ENCODE measurements at regions not wholly inside any gene's neighbourhood (a gene's known extent, or its start where the extent isn't known, plus 50 kb on each side); places are given as distances from the start of the nearest gene placed in this dataset.

DNA sequence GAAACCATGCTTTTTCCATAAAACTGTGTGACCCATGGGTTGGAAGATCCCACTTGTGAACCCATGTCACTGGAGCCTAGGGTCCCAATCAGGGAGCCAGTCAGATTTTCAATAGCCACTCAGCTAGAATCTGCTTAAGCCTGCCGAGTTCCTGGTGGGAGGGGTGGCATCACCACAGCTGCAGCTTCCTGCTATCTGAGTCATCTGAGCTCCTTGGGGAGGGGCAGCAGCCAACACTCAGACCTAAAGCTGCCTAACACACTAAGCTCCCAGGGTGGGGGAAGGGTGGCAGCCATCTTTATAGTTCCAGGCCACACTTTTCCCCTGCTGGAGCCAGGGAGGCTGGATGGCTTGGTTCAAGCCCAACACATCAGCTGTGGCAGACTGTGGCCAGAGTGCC, 350.1 kb downstream of the C4orf33 start:
- Mint-ChIP-seq H3K4me1 (no peaks in the 10 kb centered on the region), H3K27me3 (ENCODE audit: low read depth in 3 of 3) (no peaks in the 10 kb centered on the region), H3K27ac (no peak overlapping the region), H3K4me3 (no peak overlapping the region), H3K9me3 (peaks cover 2 to 13% (median 9%) of the 10 kb centered on the region in 7 donors), H3K36me3 (no peaks in the 10 kb centered on the region)
- Histone ChIP-seq H3K36me3 (replicated peaks in 1 of 2; ENCODE audit: control insufficient read depth in 1 of 2, insufficient read depth in 2 of 2, low read length in 2 of 2) (no peaks in the 10 kb centered on the region), H2AFZ (ENCODE audit: insufficient read depth, low read depth, low read length, poor library complexity, severe bottlenecking) (no peak overlapping the region), H3K4me1 (ENCODE audit: control insufficient read depth in 1 of 2, insufficient read depth in 2 of 2, low read length in 2 of 2) (no peaks in the 10 kb centered on the region), H4K20me1 (ENCODE audit: insufficient read depth, low read length) (no peaks in the 10 kb centered on the region), H3K9ac (ENCODE audit: insufficient read depth, low read length, poor library complexity, severe bottlenecking) (no peak overlapping the region), H3K27me3 (ENCODE audit: control insufficient read depth in 2 of 2, insufficient read depth in 2 of 2, low read length in 2 of 2) (no peaks in the 10 kb centered on the region), H3K27ac (ENCODE audit: low read depth in 1 of 2, low read length in 2 of 2) (no peak overlapping the region), H3K4me2 (replicated peaks; ENCODE audit: extremely low read depth, low read length, poor library complexity, severe bottlenecking) (no peak overlapping the region), H3K9me3 (replicated peaks in 1 of 2; ENCODE audit: control insufficient read depth in 1 of 2, insufficient read depth in 1 of 2, low read length in 2 of 2) (peaks cover 9 to 12% of the 10 kb centered on the region in 2 donors), H3K79me2 (ENCODE audit: insufficient read depth, low read length) (no peaks in the 10 kb centered on the region), H3K4me3 (replicated peaks in 1 of 3; ENCODE audit: low read depth in 2 of 3, low read length in 3 of 3) (no peak overlapping the region)
- TF ChIP-seq, protein P1, sequence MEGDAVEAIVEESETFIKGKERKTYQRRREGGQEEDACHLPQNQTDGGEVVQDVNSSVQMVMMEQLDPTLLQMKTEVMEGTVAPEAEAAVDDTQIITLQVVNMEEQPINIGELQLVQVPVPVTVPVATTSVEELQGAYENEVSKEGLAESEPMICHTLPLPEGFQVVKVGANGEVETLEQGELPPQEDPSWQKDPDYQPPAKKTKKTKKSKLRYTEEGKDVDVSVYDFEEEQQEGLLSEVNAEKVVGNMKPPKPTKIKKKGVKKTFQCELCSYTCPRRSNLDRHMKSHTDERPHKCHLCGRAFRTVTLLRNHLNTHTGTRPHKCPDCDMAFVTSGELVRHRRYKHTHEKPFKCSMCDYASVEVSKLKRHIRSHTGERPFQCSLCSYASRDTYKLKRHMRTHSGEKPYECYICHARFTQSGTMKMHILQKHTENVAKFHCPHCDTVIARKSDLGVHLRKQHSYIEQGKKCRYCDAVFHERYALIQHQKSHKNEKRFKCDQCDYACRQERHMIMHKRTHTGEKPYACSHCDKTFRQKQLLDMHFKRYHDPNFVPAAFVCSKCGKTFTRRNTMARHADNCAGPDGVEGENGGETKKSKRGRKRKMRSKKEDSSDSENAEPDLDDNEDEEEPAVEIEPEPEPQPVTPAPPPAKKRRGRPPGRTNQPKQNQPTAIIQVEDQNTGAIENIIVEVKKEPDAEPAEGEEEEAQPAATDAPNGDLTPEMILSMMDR (IDR thresholded peaks at IDR 0.05), result no peak
- DNase-seq, result no peak
- WGBS (ENCODE audit: insufficient coverage), result no CpG with 5 or more reads among the region's 1 CpG
- intact Hi-C loops (cut with micrococcal nuclease), result no loop called here

DNA sequence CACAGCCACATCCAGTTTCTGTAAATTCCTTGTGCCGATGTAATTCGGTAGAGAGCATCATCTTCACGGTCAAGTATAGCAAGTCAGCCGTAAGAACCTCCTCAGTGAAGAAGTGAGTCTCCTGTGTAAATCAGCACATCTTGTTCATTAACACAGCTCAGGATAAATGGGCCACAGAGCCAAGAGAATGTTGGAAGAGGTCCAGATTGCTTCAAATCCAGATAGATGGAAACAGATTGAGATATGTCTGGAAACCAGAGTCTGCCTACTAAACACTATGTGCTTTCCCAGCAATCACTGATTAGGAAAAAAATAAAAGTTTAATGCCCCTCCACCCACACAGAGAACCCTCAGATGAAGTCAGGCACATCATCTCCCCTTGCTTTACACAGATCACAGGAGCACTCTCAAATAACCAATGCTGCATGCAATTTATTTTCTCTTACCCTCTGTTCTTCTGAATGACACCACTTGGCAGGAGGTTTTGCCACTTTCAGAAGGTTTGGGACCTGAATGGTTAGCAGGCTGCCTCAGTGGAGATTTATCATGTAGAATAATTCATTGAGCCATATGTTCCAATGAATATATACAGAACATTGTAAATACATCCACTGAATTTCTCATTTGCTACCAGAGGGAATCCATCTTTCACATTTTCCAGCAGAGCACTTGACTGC, 357.7 kb downstream of the C4orf33 start:
- H4K20me1 ChIP-seq (ENCODE audit: insufficient read depth, low read length), result no peaks in the 10 kb centered on the region
- Mint-ChIP-seq H3K36me3 (no peaks in the 10 kb centered on the region), H3K27ac (no peak overlapping the region), H3K9me3 (peaks cover 0 to 11% (median 2%) of the 10 kb centered on the region in 7 donors), H3K4me3 (no peak overlapping the region), H3K27me3 (ENCODE audit: low read depth in 3 of 3) (peaks cover 0 to 3% (median 0%) of the 10 kb centered on the region in 3 donors), H3K4me1 (no peaks in the 10 kb centered on the region)
- no peaks in the 10 kb centered on the region for H3K4me1 ChIP-seq (ENCODE audit: control insufficient read depth in 1 of 2, insufficient read depth in 2 of 2, low read length in 2 of 2)
- no peak overlapping the region for H2AFZ ChIP-seq (ENCODE audit: insufficient read depth, low read depth, low read length, poor library complexity, severe bottlenecking)
- 96% methylated on average over 4 of the region's 4 CpGs for WGBS (ENCODE audit: insufficient coverage)
- H3K27ac ChIP-seq (ENCODE audit: low read depth in 1 of 2, low read length in 2 of 2), result no peak overlapping the region
- no peak for DNase-seq
- H3K36me3 ChIP-seq (replicated peaks in 1 of 2; ENCODE audit: control insufficient read depth in 1 of 2, insufficient read depth in 2 of 2, low read length in 2 of 2), result no peaks in the 10 kb centered on the region
- no peaks in the 10 kb centered on the region for H3K27me3 ChIP-seq (ENCODE audit: control insufficient read depth in 2 of 2, insufficient read depth in 2 of 2, low read length in 2 of 2)
- intact Hi-C loops (cut with micrococcal nuclease), result no loop called here
- no peaks in the 10 kb centered on the region for H3K79me2 ChIP-seq (ENCODE audit: insufficient read depth, low read length)
- H3K4me3 ChIP-seq (replicated peaks in 1 of 3; ENCODE audit: low read depth in 2 of 3, low read length in 3 of 3), result no peak overlapping the region
- TF ChIP-seq, protein P1 (IDR thresholded peaks at IDR 0.05), result no peak
- no peaks in the 10 kb centered on the region for H3K9me3 ChIP-seq (replicated peaks in 1 of 2; ENCODE audit: control insufficient read depth in 1 of 2, insufficient read depth in 1 of 2, low read length in 2 of 2)
- no peak overlapping the region for H3K4me2 ChIP-seq (replicated peaks; ENCODE audit: extremely low read depth, low read length, poor library complexity, severe bottlenecking)
- H3K9ac ChIP-seq (ENCODE audit: insufficient read depth, low read length, poor library complexity, severe bottlenecking), result no peak overlapping the region
